ENCODE measurements at regions not wholly inside any gene's neighbourhood (a gene's known extent, or its start where the extent isn't known, plus 50 kb on each side); places are given as distances from the start of the nearest gene placed in this dataset.

DNA sequence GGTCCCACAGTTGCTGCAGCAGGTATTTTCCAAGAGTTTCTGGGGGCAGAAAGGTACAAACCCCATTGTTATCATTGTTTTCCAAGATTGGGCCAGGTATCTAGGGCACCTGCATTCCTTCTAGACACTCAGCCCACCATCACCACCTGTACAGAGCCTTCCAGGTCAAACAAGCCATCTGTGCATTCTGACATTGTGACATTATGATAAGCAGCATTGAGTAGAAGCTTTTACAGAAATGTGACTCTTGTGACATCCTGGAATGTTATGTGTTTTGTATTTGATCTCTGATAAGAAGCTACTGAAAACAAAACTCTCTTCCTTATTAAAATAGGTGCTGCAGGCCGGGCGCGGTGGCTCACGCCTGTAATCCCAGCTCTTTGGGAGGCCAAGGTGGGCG is 128.1 kb upstream of the CCN2 start:
- H3K4me3 ChIP-seq = no peak overlapping the region
- no peaks in the 10 kb centered on the region for H3K36me3 ChIP-seq
- no peak for DNase-seq (ENCODE audit: low spot score in 2 of 2)
- intact Hi-C loops (cut with DNase I) = no loop called here
- H3K4me1 ChIP-seq = peaks cover 4 to 6% of the 10 kb centered on the region in 2 donors
- H3K27me3 ChIP-seq = no peaks in the 10 kb centered on the region
- no peaks in the 10 kb centered on the region for H3K9me3 ChIP-seq
- TF ChIP-seq, protein P1, sequence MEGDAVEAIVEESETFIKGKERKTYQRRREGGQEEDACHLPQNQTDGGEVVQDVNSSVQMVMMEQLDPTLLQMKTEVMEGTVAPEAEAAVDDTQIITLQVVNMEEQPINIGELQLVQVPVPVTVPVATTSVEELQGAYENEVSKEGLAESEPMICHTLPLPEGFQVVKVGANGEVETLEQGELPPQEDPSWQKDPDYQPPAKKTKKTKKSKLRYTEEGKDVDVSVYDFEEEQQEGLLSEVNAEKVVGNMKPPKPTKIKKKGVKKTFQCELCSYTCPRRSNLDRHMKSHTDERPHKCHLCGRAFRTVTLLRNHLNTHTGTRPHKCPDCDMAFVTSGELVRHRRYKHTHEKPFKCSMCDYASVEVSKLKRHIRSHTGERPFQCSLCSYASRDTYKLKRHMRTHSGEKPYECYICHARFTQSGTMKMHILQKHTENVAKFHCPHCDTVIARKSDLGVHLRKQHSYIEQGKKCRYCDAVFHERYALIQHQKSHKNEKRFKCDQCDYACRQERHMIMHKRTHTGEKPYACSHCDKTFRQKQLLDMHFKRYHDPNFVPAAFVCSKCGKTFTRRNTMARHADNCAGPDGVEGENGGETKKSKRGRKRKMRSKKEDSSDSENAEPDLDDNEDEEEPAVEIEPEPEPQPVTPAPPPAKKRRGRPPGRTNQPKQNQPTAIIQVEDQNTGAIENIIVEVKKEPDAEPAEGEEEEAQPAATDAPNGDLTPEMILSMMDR (IDR thresholded peaks at IDR 0.05) = no peak
- no peak overlapping the region for H3K27ac ChIP-seq

DNA sequence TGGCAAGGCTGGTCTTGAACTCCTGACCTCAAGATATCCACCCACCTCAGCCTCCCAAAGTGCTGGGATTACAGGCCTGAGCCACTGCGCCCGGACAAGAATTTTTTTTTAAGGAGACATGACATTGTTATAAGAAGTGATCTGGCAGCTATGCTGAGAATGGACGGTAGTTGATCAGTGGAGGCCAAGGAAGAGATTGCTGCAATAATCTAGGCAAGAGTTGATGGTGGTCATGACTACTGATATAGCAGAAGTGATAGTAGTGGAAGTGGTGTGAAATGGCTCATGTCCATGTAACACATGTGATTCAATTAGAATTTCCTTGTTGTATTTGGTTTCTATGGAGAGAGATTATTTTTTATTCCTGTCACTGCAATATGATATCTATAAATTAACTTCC is 125.3 kb upstream of the CCN2 start:
- intact Hi-C loops (cut with DNase I) = no loop called here
- Histone ChIP-seq H3K4me3 (no peak overlapping the region), H3K36me3 (no peaks in the 10 kb centered on the region), H3K4me1 (no peaks in the 10 kb centered on the region), H3K9me3 (no peaks in the 10 kb centered on the region), H3K27me3 (no peaks in the 10 kb centered on the region), H3K27ac (no peak overlapping the region)
- no peak for DNase-seq (ENCODE audit: low spot score in 2 of 2)
- TF ChIP-seq, protein P1 (IDR thresholded peaks at IDR 0.05) = no peak

DNA sequence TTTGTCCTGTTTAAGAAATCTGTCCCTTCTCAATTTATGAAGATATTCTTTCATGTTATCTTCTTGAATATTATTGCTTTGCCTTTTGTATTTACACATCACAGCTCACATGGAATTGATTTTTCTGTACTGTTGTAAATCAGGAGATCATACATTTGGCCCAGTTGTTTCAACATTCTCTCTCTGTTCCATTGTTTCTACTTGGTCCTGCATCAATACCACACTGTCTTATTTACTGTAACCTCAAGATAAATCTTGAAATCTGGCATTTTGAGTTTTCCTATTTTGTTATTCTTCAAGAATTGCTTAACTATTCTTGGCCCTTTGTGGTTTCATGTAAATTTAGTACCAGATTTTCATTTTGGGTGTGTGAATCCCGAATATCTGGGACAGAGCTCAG is 121.7 kb upstream of the CCN2 start:
- TF ChIP-seq, protein P1 (IDR thresholded peaks at IDR 0.05) = no peak
- H3K4me1 ChIP-seq = no peaks in the 10 kb centered on the region
- no peak for DNase-seq (ENCODE audit: low spot score in 2 of 2)
- no peaks in the 10 kb centered on the region for H3K27me3 ChIP-seq
- no peak overlapping the region for H3K4me3 ChIP-seq
- H3K36me3 ChIP-seq = no peaks in the 10 kb centered on the region
- intact Hi-C loops (cut with DNase I) = no loop called here
- H3K27ac ChIP-seq = no peak overlapping the region
- no peaks in the 10 kb centered on the region for H3K9me3 ChIP-seq

DNA sequence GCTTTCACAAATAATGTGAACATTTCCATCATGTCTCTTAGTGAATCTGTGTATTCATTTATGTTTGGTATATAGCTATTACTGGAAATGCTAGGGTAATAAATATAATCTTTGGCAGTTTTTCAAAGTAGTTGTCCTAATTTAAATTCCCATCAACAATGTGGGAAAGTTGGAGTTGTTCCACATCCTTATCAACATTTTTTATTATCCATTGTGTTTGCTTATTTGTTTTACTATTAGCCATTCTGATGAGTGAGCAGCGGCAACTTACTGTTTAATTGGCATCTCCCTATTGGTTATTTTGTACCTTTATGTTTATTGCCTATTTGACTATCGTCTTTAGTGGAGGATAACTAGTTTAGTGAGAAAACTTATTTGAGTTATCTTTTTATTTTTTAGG is 121.1 kb upstream of the CCN2 start:
- TF ChIP-seq, protein P1 (IDR thresholded peaks at IDR 0.05) = no peak
- intact Hi-C loops (cut with DNase I) = no loop called here
- no peak for DNase-seq (ENCODE audit: low spot score in 2 of 2)
- Histone ChIP-seq H3K36me3 (no peaks in the 10 kb centered on the region), H3K4me3 (no peak overlapping the region), H3K27me3 (no peaks in the 10 kb centered on the region), H3K27ac (no peak overlapping the region), H3K4me1 (no peaks in the 10 kb centered on the region), H3K9me3 (no peaks in the 10 kb centered on the region)

DNA sequence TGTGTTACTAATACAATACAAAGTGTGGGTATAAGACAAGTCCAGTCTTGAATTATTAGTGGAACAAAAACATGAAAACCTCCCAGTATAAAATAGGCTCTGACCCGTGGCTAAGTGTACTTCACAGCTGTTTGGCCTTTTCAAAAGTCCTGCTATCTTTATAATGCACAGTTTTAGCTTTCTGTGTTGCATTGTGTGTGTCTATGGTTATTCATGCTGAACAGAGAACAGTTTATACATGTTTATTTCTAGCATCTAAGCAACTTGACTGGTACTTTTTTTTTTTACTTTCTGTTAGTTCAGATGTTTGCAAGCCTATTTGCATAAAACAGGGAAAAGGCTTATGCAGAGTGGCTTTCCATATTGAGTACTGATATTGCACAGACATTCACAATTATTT is 119.2 kb upstream of the CCN2 start:
- DNase-seq (ENCODE audit: low spot score in 2 of 2) = no peak
- Histone ChIP-seq H3K9me3 (no peaks in the 10 kb centered on the region), H3K4me3 (no peak overlapping the region), H3K27me3 (no peaks in the 10 kb centered on the region), H3K4me1 (no peaks in the 10 kb centered on the region), H3K27ac (no peak overlapping the region), H3K36me3 (no peaks in the 10 kb centered on the region)
- intact Hi-C loops (cut with DNase I) = no loop called here
- TF ChIP-seq, protein P1 (IDR thresholded peaks at IDR 0.05) = no peak

DNA sequence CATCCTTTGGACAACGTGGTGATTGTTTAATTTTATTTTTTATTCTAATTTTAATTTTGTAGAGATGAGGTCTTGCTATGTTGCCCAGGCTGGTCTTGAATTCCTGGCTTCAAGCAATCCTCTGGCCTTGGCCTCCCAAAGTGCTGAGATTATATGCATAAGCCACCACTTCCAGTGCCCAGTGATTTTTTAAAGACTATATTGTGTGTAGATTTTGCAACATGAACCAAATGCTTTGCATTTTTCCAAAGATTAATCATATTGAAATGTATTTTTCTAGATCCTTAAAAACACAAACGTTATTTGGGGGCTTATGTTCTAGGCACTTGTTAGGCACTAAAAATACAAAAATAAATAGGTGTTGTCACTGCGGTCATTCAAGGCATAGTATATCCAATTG is 117.6 kb upstream of the CCN2 start:
- Histone ChIP-seq H3K4me3 (no peak overlapping the region), H3K36me3 (no peaks in the 10 kb centered on the region), H3K4me1 (no peaks in the 10 kb centered on the region), H3K9me3 (no peaks in the 10 kb centered on the region), H3K27me3 (no peaks in the 10 kb centered on the region), H3K27ac (no peak overlapping the region)
- DNase-seq (ENCODE audit: low spot score in 2 of 2) = no peak
- TF ChIP-seq, protein P1 (IDR thresholded peaks at IDR 0.05) = no peak
- intact Hi-C loops (cut with DNase I) = loop anchor here (5.0 kb wide), 1 partner anchor 41 kb away; no protein-coding TSS in a partner anchor

Measured in ascending aorta (tissue), 2 donors.